Activated T-cell treated with anti-CD3 and anti-CD28 coated beads for 24 hours (primary cell): ENCODE measurements at regions not wholly inside any gene's neighbourhood (a gene's known extent, or its start where the extent isn't known, plus 50 kb on each side); places are given as distances from the start of the nearest gene placed in this dataset.
"Not testable (repeated sequence)": the region's sequence is repeated elsewhere in the genome, so short reads cannot be mapped to it uniquely, and the experiment has no call there.

ENCODE experiments used
- DNase-seq: peaks from one replicate; pipeline ENCODE4 v3.0.0-alpha.2; 2020; ENCODE audit warnings: low read depth

DNA sequence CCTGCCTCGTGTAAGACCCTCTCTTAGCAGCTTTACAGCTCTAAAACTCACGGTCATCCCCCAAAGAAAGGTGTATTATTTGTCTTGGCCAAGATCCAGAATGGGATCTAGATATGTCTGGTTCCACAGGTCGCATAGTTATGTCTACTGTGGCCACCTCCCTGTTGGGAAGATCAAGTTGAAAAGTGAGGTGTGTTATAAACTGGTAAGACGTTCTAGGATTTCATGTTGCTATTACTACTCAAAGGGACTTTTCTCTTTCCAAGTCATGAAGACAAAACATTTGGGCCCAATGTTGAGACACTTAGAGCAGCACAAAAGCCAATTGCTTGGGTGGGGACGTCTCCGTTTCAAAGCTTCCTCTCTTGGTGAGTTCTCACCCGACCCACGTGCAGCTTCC, 766.0 kb downstream of the RNF144A start:
- no peak for DNase-seq

DNA sequence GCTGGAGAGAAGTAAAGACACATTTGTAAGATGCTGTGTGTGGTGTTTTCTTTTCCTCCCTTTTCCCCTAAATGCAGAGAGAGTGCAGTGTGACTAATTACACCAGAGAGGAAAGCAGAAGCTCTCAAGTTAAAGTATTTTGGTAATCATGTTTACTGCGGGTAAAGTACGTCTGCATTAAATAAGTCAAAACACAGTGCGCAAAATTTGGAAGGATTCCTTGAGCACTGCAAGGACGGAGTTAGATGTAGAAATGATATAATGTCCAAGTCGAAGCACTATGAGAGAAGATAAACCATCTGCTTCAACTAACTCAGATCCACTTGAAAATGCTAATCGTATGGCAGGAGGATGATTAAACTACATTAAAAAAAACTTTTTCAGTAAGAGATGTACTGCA, 766.5 kb downstream of the RNF144A start:
- no peak for DNase-seq

GRCh38 chr2:7685342-7686015, 768.3 kb downstream of the RNF144A start:
- DNase-seq, result no peak

GRCh38 chr2:7686016-7686385, 768.8 kb downstream of the RNF144A start:
- DNase-seq, result no peak

DNA sequence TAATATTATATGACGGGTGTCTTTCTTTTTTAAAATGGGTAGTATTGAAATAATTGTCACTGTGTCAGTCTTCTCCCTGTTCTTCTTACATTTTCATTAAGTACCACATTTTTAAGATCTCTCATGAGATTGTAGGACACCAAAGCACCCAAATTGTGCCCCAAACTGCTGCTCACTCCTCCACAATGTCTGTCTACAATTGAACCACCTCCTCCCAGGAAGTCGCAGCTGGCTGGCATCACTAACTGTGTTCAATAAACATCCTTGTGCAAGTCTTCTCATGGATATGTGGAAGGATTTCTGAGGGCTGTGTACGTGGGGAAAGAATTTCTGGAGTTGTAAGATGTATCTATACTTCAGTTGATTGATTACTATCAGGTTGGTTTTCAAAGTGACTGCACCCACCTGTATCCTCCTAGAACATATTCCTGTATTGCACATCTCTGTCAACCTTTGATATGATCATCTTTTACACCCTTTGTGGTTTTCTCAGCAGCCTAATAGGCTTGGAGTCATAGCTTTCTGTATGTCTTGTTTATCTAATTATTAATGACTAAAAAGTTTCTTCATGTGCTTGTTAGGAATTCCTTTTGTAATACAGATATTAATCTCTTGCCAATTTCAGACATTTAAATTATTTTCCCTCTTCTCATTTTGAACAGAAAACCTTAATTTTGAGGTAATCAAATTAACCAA, 774.9 kb downstream of the RNF144A start:
- DNase-seq, result no peak

DNA sequence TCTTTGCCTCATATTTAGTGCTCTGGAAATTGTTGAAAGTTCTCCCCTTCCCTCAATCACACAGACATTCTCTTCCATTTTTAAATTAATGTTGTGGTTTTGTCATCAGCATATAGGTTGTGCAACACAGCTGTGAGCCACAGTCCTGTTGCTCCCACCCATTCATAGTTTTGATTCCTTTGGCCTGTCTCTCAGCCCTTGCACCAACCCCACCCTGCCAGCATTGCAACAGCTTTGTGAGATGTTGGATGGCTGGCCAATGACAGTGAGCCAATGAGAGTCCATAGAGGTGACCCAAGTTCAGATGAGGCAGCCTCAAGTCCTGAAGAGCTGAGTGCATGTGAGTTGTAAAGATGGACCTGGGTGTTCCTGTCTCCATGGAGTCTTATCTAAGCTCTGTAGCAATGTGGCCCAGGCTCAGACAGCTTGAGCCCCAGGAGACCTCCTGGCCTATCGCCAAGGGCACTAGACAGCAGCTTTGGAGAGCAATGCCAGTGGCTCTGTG, 775.5 kb downstream of the RNF144A start:
- DNase-seq, result no peak

- DNase-seq, result no peak
Measured at GRCh38 chr2:7693246-7694075, 776.2 kb downstream of the RNF144A start.

GRCh38 chr2:7694076-7694985, 777.1 kb downstream of the RNF144A start:
- DNase-seq, result no peak

DNA sequence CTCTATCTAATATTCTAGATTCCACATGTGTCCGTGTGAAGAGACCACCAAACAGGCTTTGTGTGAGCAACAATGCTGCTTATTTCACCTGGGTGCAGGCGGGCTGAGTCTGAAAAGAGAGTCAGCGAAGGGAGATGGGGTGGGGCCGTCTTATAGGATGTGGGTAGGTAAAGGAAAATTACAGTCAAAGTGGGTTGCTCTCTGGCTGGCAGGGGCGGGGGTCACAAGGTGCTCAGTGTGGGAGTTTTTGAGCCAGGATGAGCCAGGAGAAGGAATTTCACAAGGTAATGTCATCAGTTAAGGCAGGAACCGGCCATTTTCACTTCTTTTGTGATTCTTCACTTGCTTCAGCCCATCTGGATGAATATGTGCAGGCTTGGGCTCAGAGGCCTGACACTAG, 779.3 kb downstream of the RNF144A start:
- not testable (repeated sequence) for DNase-seq

- no peak for DNase-seq
Measured at GRCh38 chr2:7697052-7697451, 779.8 kb downstream of the RNF144A start.

DNA sequence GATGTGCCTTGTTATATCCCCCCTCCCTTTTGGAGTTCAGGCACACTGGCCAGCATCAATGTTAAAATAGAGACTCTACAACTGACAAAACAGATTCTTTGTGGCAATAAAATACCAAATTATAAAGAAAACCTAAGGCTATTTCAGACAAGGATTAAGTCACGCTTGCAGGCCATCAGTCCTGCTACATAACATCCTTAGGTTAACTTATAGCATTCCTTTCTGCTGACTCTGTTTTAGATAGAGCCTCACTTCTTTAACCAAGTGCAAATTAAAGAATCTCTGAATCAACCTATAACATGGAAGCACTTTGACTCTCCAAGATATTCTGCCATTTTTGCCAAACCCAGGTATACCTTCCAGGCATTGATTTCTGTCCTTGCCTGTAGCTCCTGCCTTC, 784.6 kb downstream of the RNF144A start:
- DNase-seq, result no peak

GRCh38 chr2:7703048-7703447, 785.8 kb downstream of the RNF144A start:
- DNase-seq, result no peak

- no peak for DNase-seq
Measured at GRCh38 chr2:7703543-7704144, 786.4 kb downstream of the RNF144A start.

DNA sequence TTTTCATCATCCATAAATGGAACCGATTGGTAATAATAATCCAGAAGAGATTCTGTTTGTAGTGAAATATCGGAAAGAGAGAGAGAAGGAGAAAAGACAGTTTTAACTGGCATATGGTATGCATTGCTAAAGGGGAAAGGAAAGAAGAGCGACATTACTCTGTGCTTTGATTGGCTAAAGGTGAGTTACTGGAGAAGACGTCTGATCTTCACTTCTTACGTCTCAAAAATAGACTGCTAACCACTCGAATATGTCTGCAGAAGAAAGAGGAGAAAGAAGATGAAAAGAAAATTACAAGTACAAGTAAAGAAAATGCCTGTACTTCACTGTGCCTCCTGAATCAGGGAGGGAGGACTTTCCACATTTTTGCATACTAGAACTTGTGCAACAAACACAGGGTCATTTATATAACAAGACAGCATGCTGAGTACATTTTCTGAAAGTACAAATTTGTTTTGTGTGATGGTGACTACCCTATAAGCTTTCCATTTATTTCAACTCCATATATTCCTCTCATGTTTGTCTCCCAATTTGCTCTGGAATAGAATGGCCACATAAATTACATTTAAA, 787.2 kb downstream of the RNF144A start:
- no peak for DNase-seq

GRCh38 chr2:7706791-7707190, 789.6 kb downstream of the RNF144A start:
- no peak for DNase-seq

GRCh38 chr2:7707723-7708122, 790.5 kb downstream of the RNF144A start:
- DNase-seq, result no peak

DNA sequence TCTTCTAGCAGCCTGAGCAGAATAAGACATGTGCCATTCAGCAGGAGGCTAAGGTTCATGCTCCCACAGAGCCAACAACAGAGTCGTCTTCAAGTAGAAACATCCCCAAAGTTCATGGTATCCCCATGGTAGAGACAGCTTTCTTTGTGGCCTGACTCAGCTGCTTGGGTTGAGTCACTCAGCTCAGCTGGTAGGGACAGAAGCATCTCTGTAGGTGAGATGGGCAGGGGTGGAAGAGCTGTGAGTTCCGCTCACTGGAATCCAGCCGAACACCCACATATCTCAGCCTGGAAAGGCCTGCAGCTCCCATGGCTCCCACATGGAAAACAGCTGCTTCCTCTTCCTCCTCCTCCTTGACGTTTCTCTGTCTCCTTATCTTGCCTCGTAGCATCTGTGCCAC, 792.7 kb downstream of the RNF144A start:
- DNase-seq, result no peak

DNA sequence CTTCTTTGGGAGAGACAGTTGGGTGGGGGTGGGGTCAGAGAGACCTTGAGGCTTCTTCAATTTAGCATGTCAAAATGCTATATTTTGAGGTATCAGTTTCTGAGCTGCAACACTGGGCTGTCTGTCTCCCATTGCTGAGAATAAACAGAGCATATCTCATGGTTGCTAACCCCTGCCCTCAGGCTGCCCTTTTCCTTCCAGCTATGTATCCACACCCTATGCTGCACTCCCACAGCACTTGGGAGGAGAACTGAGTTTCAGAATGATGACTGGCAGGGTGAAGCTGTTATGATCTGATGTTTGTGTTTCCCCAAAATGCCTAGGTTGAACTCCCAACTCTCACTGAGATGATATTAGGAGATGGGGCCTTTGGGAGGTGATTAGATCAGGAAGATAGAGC, 794.0 kb downstream of the RNF144A start:
- DNase-seq, result no peak

DNA sequence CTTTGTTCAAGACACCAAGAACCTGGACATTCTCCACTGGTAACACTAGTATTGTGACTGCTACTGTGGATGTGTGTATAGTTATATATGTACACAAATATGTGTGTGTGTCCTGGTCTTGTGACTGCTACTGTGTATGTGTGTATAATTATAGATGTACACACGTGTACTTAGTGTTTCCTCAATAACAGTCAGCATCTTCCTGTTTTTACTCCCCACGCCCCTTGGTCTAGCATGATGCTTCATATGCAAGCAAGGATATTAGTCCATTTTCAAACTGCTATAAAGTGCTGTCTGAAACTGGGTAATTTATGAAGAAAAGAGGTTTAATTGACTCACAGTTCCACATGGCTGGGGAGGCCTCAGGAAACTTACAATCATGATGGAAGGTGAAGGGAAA, 802.7 kb downstream of the RNF144A start:
- DNase-seq, result no peak

DNA sequence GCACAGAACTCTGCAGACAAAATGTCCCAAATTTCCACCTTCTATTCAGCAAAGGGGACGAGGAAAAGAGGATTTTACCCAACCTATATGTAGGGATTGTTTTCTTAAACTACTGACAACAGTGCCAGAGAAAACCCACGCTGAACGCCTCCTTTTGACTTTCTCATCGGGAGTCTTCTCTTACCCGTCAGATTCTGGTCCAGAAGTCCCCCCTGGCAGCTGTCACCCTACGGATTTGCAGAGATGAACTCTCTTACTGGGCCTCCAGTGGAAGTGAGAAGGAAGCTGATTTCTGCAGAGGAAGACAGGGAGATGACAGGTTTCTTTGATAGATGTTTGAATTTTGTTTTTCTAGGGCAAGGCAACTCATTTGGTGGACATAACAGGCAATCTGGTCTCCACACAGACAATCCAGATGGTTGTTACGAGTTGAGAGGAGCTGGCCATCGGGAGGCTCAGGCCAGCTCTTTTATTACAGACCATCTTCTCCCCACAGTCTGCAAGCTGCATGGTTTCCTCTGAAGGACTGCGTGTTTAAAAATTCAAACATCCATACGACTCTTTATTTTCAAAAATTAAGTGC, 804.3 kb downstream of the RNF144A start:
- DNase-seq, result no peak
